WTC11 (cell line): ENCODE measurements at regions not wholly inside any gene's neighbourhood (a gene's known extent, or its start where the extent isn't known, plus 50 kb on each side); places are given as distances from the start of the nearest gene placed in this dataset.

Source experiments
- ATAC-seq: fragments of 200-7000 bp; cut with Tn5 transposase; 2 replicates; pipeline ENCODE4 v1.10.0; 2021; ENCODE audit warnings: mild to moderate bottlenecking, moderate library complexity
- CTCF ChIA-PET: fragments of 300-600 bp; sonication (Branson Sonifier 250); formaldehyde crosslinking; loops from one replicate; lab custom pipeline; 2021; ENCODE audit warnings: antibody characterized with exemption; lab: Charles Lee
- POLR2A ChIA-PET: fragments of 350-600 bp; sonication (Branson Sonifier 250); formaldehyde crosslinking; loops from one replicate; lab custom pipeline; 2021; ENCODE audit warnings: antibody characterized with exemption; lab: Charles Lee
- DNase-seq: peaks from one replicate; pipeline ENCODE4 v3.0.0; 2021; ENCODE audit warnings: low spot score
- H3K27ac Mint-ChIP-seq: 2 replicates; pipeline ENCODE4 v1.8.0; 2021; ENCODE audit warnings: mixed read lengths
- H3K27me3 Mint-ChIP-seq: 2 replicates; pipeline ENCODE4 v1.8.0; 2021; ENCODE audit warnings: low read depth, mild to moderate bottlenecking, moderate library complexity, mixed read lengths
- H3K36me3 Mint-ChIP-seq: 2 replicates; pipeline ENCODE4 v1.8.0; 2021; ENCODE audit warnings: mixed read lengths
- H3K4me1 Mint-ChIP-seq: 2 replicates; pipeline ENCODE4 v1.8.0; 2022; ENCODE audit warnings: mixed read lengths
- H3K4me3 Mint-ChIP-seq: 2 replicates; pipeline ENCODE4 v1.8.0; 2021; ENCODE audit warnings: mild to moderate bottlenecking, moderate library complexity, mixed read lengths
- H3K9me3 Mint-ChIP-seq: 2 replicates; pipeline ENCODE4 v1.8.0; 2021; ENCODE audit warnings: mixed read lengths
- CTCF ChIP-seq: fragments of 200-600 bp; IDR thresholded peaks from 2 replicates; pipeline ENCODE4 v1.8.0; 2022; ENCODE audit warnings: antibody characterized with exemption
- ETV6 ChIP-seq: sonication (generic); formaldehyde crosslinking; IDR thresholded peaks from 2 replicates; pipeline ENCODE4 v1.8.1; 2022; ENCODE audit warnings: mild to moderate bottlenecking, missing genetic modification reagents
- FOXP1 ChIP-seq: sonication (generic); formaldehyde crosslinking; IDR thresholded peaks from 2 replicates; pipeline ENCODE4 v1.8.0; 2022; ENCODE audit warnings: missing genetic modification reagents, mild to moderate bottlenecking, moderate library complexity, borderline replicate concordance
- KAT7 ChIP-seq: sonication (generic); formaldehyde crosslinking; IDR thresholded peaks from 2 replicates; pipeline ENCODE4 v1.8.1; 2023; ENCODE audit warnings: missing genetic modification reagents, mild to moderate bottlenecking, borderline replicate concordance
- SP1 ChIP-seq: sonication (generic); formaldehyde crosslinking; conservative IDR thresholded peaks from 2 replicates; pipeline ENCODE4 v1.8.1; 2022; ENCODE audit warnings: missing genetic modification reagents
- TCF7 ChIP-seq: sonication (generic); formaldehyde crosslinking; IDR thresholded peaks from 2 replicates; pipeline ENCODE4 v1.8.0; 2022; ENCODE audit warnings: mild to moderate bottlenecking, low read depth, missing genetic modification reagents, moderate library complexity
- ZNF317 ChIP-seq: sonication (generic); formaldehyde crosslinking; IDR thresholded peaks from 2 replicates; pipeline ENCODE4 v1.8.1; 2023; ENCODE audit warnings: low read depth, mild to moderate bottlenecking, moderate library complexity, missing genetic modification reagents, borderline replicate concordance
- TF ChIP-seq, protein P1 (sequence below): sonication (generic); formaldehyde crosslinking; IDR thresholded peaks from 2 replicates; pipeline ENCODE4 v1.8.1; 2023; ENCODE audit warnings: mild to moderate bottlenecking, missing genetic modification reagents, borderline replicate concordance
- TF ChIP-seq, protein P2 (sequence below): sonication (generic); formaldehyde crosslinking; IDR thresholded peaks from 2 replicates; pipeline ENCODE4 v1.8.1; 2023; ENCODE audit warnings: mild to moderate bottlenecking, missing genetic modification reagents, moderate library complexity
- TF ChIP-seq, protein P3 (sequence below): sonication (generic); formaldehyde crosslinking; IDR thresholded peaks from 2 replicates; pipeline ENCODE4 v1.8.0; 2022; ENCODE audit warnings: mild to moderate bottlenecking, missing genetic modification reagents
- TF ChIP-seq, protein P4 (sequence below): sonication (generic); formaldehyde crosslinking; IDR thresholded peaks from 2 replicates; pipeline ENCODE4 v1.8.0; 2022; ENCODE audit warnings: mild to moderate bottlenecking, missing genetic modification reagents

DNA sequence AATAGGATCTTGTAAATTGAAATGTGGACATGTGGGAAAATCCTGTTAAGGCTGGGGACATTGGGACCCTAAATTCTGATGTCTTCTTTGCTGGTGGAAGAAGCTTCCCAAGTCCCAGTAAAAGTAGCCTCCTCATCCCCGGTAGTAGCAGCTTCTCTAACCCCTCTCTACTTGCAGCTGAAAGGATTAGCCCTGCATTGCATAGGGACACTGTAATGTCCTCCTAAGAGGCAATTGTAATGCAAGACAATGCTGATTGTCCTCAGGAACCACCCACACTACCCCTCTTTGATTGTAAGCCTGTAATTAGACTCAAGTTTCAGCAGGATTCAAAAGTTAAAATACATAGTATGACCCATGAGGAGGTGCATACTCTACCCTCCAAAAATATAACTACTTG is 1938.4 kb upstream of the C9orf72 start (continued):
- TF ChIP-seq, protein P1, sequence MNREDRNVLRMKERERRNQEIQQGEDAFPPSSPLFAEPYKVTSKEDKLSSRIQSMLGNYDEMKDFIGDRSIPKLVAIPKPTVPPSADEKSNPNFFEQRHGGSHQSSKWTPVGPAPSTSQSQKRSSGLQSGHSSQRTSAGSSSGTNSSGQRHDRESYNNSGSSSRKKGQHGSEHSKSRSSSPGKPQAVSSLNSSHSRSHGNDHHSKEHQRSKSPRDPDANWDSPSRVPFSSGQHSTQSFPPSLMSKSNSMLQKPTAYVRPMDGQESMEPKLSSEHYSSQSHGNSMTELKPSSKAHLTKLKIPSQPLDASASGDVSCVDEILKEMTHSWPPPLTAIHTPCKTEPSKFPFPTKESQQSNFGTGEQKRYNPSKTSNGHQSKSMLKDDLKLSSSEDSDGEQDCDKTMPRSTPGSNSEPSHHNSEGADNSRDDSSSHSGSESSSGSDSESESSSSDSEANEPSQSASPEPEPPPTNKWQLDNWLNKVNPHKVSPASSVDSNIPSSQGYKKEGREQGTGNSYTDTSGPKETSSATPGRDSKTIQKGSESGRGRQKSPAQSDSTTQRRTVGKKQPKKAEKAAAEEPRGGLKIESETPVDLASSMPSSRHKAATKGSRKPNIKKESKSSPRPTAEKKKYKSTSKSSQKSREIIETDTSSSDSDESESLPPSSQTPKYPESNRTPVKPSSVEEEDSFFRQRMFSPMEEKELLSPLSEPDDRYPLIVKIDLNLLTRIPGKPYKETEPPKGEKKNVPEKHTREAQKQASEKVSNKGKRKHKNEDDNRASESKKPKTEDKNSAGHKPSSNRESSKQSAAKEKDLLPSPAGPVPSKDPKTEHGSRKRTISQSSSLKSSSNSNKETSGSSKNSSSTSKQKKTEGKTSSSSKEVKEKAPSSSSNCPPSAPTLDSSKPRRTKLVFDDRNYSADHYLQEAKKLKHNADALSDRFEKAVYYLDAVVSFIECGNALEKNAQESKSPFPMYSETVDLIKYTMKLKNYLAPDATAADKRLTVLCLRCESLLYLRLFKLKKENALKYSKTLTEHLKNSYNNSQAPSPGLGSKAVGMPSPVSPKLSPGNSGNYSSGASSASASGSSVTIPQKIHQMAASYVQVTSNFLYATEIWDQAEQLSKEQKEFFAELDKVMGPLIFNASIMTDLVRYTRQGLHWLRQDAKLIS (CRISPR knock-in tag) = no peak

GRCh38 chr9:29514336-29514735 is 1941.1 kb upstream of the C9orf72 start:
- Mint-ChIP-seq H3K4me3 (peak overlapping the region; percentile 51), H3K27me3 (peaks cover 30% of the 10 kb centered on the region), H3K27ac (no peak overlapping the region), H3K9me3 (peaks cover 21% of the 10 kb centered on the region), H3K36me3 (peaks cover 23% of the 10 kb centered on the region), H3K4me1 (peaks cover 49% of the 10 kb centered on the region)
- peak; percentile 82 for TF ChIP-seq ZNF317
- TF ChIP-seq, protein P1 (CRISPR knock-in tag) = 0 out of 2 replicates have a peak, but pooled peaks have one; percentile 33
- TF ChIP-seq, protein P2, sequence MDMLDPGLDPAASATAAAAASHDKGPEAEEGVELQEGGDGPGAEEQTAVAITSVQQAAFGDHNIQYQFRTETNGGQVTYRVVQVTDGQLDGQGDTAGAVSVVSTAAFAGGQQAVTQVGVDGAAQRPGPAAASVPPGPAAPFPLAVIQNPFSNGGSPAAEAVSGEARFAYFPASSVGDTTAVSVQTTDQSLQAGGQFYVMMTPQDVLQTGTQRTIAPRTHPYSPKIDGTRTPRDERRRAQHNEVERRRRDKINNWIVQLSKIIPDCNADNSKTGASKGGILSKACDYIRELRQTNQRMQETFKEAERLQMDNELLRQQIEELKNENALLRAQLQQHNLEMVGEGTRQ = 0 out of 2 replicates have a peak, but pooled peaks have one; percentile 35
- TF ChIP-seq, protein P3, sequence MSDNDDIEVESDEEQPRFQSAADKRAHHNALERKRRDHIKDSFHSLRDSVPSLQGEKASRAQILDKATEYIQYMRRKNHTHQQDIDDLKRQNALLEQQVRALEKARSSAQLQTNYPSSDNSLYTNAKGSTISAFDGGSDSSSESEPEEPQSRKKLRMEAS = peak; percentile 42; the same call in 1 of the 2 replicates
- no peak for TF ChIP-seq TCF7 (CRISPR knock-in tag)
- TF ChIP-seq ETV6 (CRISPR knock-in tag) = no peak
- no peak for TF ChIP-seq CTCF
- TF ChIP-seq, protein P4, sequence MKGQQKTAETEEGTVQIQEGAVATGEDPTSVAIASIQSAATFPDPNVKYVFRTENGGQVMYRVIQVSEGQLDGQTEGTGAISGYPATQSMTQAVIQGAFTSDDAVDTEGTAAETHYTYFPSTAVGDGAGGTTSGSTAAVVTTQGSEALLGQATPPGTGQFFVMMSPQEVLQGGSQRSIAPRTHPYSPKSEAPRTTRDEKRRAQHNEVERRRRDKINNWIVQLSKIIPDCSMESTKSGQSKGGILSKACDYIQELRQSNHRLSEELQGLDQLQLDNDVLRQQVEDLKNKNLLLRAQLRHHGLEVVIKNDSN (CRISPR knock-in tag) = 0 out of 2 replicates have a peak, but pooled peaks have one; percentile 18
- 0 out of 2 replicates have a peak, but pooled peaks have one; percentile 20 for TF ChIP-seq FOXP1
- CTCF ChIA-PET = interaction anchor here (0.6 kb wide), 1 partner anchor 1308 kb away, joined by 3 read pairs; no protein-coding TSS in a partner anchor
- POLR2A ChIA-PET = no interaction called here
- peak; percentile 49 for DNase-seq
- ATAC-seq = peak; percentile 71

DNA sequence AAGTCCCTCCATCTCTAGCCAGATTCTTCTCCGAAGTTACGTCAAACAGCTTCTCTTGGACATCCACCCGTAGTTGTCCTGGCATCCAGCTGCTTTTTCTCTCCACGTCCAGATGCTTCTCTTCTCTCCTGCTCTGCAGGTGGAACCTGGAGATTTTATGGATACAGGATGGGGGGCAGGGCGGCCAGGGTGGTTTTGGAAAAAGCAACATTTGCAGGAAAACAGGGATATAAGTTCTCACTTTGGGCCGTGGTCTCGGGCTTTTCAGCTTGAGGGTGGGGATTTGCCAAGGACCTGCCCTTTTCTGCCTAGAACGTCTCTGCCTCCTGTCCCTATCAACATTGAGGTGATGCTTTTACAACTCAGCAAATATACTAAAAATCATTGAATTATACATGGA is 1941.6 kb upstream of the C9orf72 start:
- POLR2A ChIA-PET = no interaction called here
- Mint-ChIP-seq H3K36me3 (peaks cover 18% of the 10 kb centered on the region), H3K27ac (no peak overlapping the region), H3K9me3 (peaks cover 15% of the 10 kb centered on the region), H3K4me3 (peak overlapping the region; percentile 51), H3K4me1 (peaks cover 49% of the 10 kb centered on the region), H3K27me3 (peaks cover 24% of the 10 kb centered on the region)
- TF ChIP-seq SP1 = no peak
- no peak for TF ChIP-seq KAT7 (CRISPR knock-in tag)
- CTCF ChIA-PET = interaction anchor here (0.6 kb wide), 1 partner anchor 1309 kb away, joined by 3 read pairs; no protein-coding TSS in a partner anchor
- ATAC-seq (no peak; the same call in 1 of the 2 replicates), DNase-seq (no peak)
